ENCODE measurements at regions not wholly inside any gene's neighbourhood (a gene's known extent, or its start where the extent isn't known, plus 50 kb on each side); places are given as distances from the start of the nearest gene placed in this dataset.

DNA sequence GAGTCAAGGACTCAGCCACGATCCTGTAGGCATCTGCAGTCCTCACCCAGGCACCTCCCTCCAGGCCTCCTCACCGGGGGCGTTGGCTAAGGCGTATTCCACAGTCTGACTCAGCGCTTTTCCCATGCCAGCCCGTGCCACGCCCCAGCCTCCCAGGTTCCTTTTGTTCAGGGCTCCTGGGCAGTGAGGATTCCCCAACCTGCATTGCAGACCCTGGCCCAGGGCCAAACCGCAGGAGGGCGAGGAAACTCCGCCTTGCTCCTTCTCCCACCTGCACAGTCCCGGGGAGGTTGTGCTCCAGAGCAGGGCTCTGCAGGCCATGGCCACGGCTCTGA, 202.8 kb upstream of the CST7 start:
- TF ChIP-seq POLR2A (IDR thresholded peaks at IDR 0.05; ENCODE audit: low read depth, low read length) (no peak), EZH2 (IDR thresholded peaks at IDR 0.05; ENCODE audit: borderline replicate concordance, low read depth, low read length, severe bottlenecking) (no peak), MYC (IDR thresholded peaks at IDR 0.05; ENCODE audit: low read depth, low read length) (no peak), POLR2AphosphoS5 (IDR thresholded peaks at IDR 0.05; ENCODE audit: insufficient read depth, low read depth, low read length) (no peak), FOS (IDR thresholded peaks at IDR 0.05; ENCODE audit: borderline replicate concordance, insufficient read depth, low read length) (no peak)
- TF ChIP-seq, protein P1, sequence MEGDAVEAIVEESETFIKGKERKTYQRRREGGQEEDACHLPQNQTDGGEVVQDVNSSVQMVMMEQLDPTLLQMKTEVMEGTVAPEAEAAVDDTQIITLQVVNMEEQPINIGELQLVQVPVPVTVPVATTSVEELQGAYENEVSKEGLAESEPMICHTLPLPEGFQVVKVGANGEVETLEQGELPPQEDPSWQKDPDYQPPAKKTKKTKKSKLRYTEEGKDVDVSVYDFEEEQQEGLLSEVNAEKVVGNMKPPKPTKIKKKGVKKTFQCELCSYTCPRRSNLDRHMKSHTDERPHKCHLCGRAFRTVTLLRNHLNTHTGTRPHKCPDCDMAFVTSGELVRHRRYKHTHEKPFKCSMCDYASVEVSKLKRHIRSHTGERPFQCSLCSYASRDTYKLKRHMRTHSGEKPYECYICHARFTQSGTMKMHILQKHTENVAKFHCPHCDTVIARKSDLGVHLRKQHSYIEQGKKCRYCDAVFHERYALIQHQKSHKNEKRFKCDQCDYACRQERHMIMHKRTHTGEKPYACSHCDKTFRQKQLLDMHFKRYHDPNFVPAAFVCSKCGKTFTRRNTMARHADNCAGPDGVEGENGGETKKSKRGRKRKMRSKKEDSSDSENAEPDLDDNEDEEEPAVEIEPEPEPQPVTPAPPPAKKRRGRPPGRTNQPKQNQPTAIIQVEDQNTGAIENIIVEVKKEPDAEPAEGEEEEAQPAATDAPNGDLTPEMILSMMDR (IDR thresholded peaks at IDR 0.05; ENCODE audit: extremely low read depth in 1 of 2, insufficient read depth in 1 of 2, low read depth in 1 of 2, low read length in 2 of 2), result no peak
- TF ChIP-seq, protein P2, sequence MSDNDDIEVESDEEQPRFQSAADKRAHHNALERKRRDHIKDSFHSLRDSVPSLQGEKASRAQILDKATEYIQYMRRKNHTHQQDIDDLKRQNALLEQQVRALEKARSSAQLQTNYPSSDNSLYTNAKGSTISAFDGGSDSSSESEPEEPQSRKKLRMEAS (IDR thresholded peaks at IDR 0.05; ENCODE audit: insufficient read depth, insufficient read length), result no peak

Data from endothelial cell of umbilical vein (primary cell).